Left lung (tissue), 4 donors: ENCODE measurements at regions not wholly inside any gene's neighbourhood (a gene's known extent, or its start where the extent isn't known, plus 50 kb on each side); places are given as distances from the start of the nearest gene placed in this dataset.
A peak's percentile ranks its signal among the peaks of the same experiment; 100 is the strongest.

Experiments
- ATAC-seq: fragments of 200-7000 bp; cut with Tn5 transposase; one replicate; pipeline ENCODE4 v1.9.1; 2020; ENCODE audit warnings: moderate library complexity
- DNase-seq, 4 donors: peaks; one replicate each; pipeline ENCODE4 v3.0.0-alpha.2; 2013 to 2020
- H3K27ac ChIP-seq, 2 donors: fragments of 200-600 bp; sonication (generic) in 1 of 2; one replicate each; pipeline versions ENCODE4 v1.5.0 to v1.8.0; 2020 to 2021
- H3K27me3 ChIP-seq, 2 donors: fragments of 200-600 bp; sonication (generic) in 1 of 2; one replicate each; pipeline versions ENCODE4 v1.5.0 to v1.8.0; 2020 to 2021
- H3K36me3 ChIP-seq, 2 donors: fragments of 200-600 bp; sonication (generic) in 1 of 2; one replicate each; pipeline versions ENCODE4 v1.5.0 to v1.8.0; 2020 to 2021
- H3K4me1 ChIP-seq, 2 donors: fragments of 200-600 bp; one replicate each; pipeline ENCODE4 v1.8.0; 2021
- H3K4me3 ChIP-seq, 2 donors: fragments of 200-600 bp; sonication (generic) in 1 of 2; one replicate each; pipeline versions ENCODE4 v1.5.0 to v1.8.0; 2020 to 2021; ENCODE audit warnings: mild to moderate bottlenecking in 1 of 2
- H3K9me3 ChIP-seq, 2 donors: fragments of 200-600 bp; sonication (generic) in 1 of 2; one replicate each; pipeline versions ENCODE4 v1.5.0 to v1.8.0; 2020 to 2021
- CTCF ChIP-seq, 2 donors: fragments of 200-600 bp; sonication (generic) in 1 of 2; IDR thresholded peaks; one replicate each; pipeline versions ENCODE4 v1.5.0 to v1.8.0; 2021; ENCODE audit warnings: antibody characterized with exemption in 2 of 2
- intact Hi-C, 2 donors: fragments of 100-400 bp; cut with DNase I; formaldehyde crosslinking; loops; one replicate each; pipeline versions ENCODE4 v1.11.2 to v1.14.2; 2022
- donor health status: DM: no; HTN: yes; CAD: no.
- donor health status: DM: no; HTN: no; CAD: no.

GRCh38 chr15:67957435-67958132 is 96.5 kb upstream of the PIAS1 start:
- no peaks in the 10 kb centered on the region for H3K27me3 ChIP-seq

GRCh38 chr15:67967871-67968431 is 86.2 kb upstream of the PIAS1 start:
- peak overlapping the region; percentile 10 to 18 for H3K4me3 ChIP-seq
- no peaks in the 10 kb centered on the region for H3K9me3 ChIP-seq
- no peaks in the 10 kb centered on the region for H3K27me3 ChIP-seq
- ATAC-seq (peak; percentile 99), DNase-seq (peak; percentile 61 to 95 (median 85))
- no peak for TF ChIP-seq CTCF (IDR thresholded peaks at IDR 0.05)
- peaks cover 0 to 9% of the 10 kb centered on the region in 2 donors for H3K4me1 ChIP-seq
- intact Hi-C loops, result no loop called here
- H3K27ac ChIP-seq, result no peak overlapping the region
- no peaks in the 10 kb centered on the region for H3K36me3 ChIP-seq

More at GRCh38 chr15:67957435-67958132, 96.5 kb upstream of the PIAS1 start:
- DNase-seq (no peak), ATAC-seq (no peak)
- no peak for TF ChIP-seq CTCF (IDR thresholded peaks at IDR 0.05)
- no peak overlapping the region for H3K27ac ChIP-seq
- H3K4me1 ChIP-seq, result no peaks in the 10 kb centered on the region
- H3K4me3 ChIP-seq, result no peak overlapping the region
- no peaks in the 10 kb centered on the region for H3K36me3 ChIP-seq
- no peaks in the 10 kb centered on the region for H3K9me3 ChIP-seq
- intact Hi-C loops, result no loop called here

- Histone ChIP-seq H3K4me3 (peak overlapping the region in 1 of 2 donors; percentile 18), H3K27me3 (no peaks in the 10 kb centered on the region), H3K4me1 (peaks cover 0 to 9% of the 10 kb centered on the region in 2 donors), H3K27ac (no peak overlapping the region), H3K9me3 (no peaks in the 10 kb centered on the region), H3K36me3 (no peaks in the 10 kb centered on the region)
- intact Hi-C loops, result no loop called here
- DNase-seq, result no peak
- no peak for TF ChIP-seq CTCF (IDR thresholded peaks at IDR 0.05)
- no peak for ATAC-seq
These were observed 85.6 kb upstream of the PIAS1 start for GRCh38 chr15:67968564-67968963.

- no peak for TF ChIP-seq CTCF (IDR thresholded peaks at IDR 0.05)
- Histone ChIP-seq H3K9me3 (no peaks in the 10 kb centered on the region), H3K4me1 (peaks cover 0 to 9% of the 10 kb centered on the region in 2 donors), H3K36me3 (no peaks in the 10 kb centered on the region), H3K27ac (no peak overlapping the region), H3K27me3 (no peaks in the 10 kb centered on the region), H3K4me3 (no peak overlapping the region)
- intact Hi-C loops, result no loop called here
- DNase-seq (no peak), ATAC-seq (no peak)
These were observed 85.1 kb upstream of the PIAS1 start for GRCh38 chr15:67968966-67969365.

- H3K36me3 ChIP-seq, result no peaks in the 10 kb centered on the region
- intact Hi-C loops, result no loop called here
- H3K27ac ChIP-seq, result no peak overlapping the region
- H3K4me3 ChIP-seq, result no peak overlapping the region
- H3K27me3 ChIP-seq, result no peaks in the 10 kb centered on the region
- no peaks in the 10 kb centered on the region for H3K9me3 ChIP-seq
- no peak for ATAC-seq
- DNase-seq, result no peak
- H3K4me1 ChIP-seq, result peaks cover 0 to 9% of the 10 kb centered on the region in 2 donors
- TF ChIP-seq CTCF (IDR thresholded peaks at IDR 0.05), result no peak
These were observed 84.2 kb upstream of the PIAS1 start for GRCh38 chr15:67969892-67970291.
